AG09309 (cell line): ENCODE measurements at regions not wholly inside any gene's neighbourhood (a gene's known extent, or its start where the extent isn't known, plus 50 kb on each side); places are given as distances from the start of the nearest gene placed in this dataset.

Experiments
- DNase-seq: peaks from one replicate; pipeline ENCODE4 v3.0.0-alpha.2; 2010; ENCODE audit warnings: low read depth
- H3K4me3 ChIP-seq: 2 replicates; pipeline ENCODE4 v1.5.1; 2011; ENCODE audit warnings: mild to moderate bottlenecking, low read depth, low read length, moderate library complexity; ENCODE audit not compliant: control insufficient read depth
- TF ChIP-seq, protein P1 (sequence below): IDR thresholded peaks from 2 replicates; pipeline ENCODE4 v1.5.1; 2011; ENCODE audit warnings: mild to moderate bottlenecking, low read depth, low read length, inconsistent platforms; ENCODE audit not compliant: insufficient read depth, control insufficient read depth; ENCODE audit errors: missing control alignments

DNA sequence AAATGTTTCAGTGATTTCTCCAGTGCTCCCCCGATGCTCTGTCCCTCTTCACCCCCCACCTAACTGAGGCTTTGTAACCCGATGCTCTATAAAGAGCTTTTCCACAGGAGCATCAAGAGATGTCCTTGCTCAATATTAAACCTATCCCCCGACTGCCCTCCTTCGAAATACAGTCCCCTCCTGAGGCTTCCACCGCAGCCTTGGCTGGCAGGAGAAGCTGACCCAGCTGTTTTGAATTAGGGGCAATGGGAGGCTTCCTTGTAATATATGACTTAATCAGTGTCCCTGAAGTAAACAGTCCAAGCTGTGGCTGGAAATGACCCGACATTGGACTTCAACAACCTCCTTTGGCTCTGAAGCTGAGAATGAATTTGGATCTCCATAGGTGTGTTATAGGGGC, 62.4 kb downstream of the TMEM30B start:
- no peak overlapping the region for H3K4me3 ChIP-seq
- TF ChIP-seq, protein P1, sequence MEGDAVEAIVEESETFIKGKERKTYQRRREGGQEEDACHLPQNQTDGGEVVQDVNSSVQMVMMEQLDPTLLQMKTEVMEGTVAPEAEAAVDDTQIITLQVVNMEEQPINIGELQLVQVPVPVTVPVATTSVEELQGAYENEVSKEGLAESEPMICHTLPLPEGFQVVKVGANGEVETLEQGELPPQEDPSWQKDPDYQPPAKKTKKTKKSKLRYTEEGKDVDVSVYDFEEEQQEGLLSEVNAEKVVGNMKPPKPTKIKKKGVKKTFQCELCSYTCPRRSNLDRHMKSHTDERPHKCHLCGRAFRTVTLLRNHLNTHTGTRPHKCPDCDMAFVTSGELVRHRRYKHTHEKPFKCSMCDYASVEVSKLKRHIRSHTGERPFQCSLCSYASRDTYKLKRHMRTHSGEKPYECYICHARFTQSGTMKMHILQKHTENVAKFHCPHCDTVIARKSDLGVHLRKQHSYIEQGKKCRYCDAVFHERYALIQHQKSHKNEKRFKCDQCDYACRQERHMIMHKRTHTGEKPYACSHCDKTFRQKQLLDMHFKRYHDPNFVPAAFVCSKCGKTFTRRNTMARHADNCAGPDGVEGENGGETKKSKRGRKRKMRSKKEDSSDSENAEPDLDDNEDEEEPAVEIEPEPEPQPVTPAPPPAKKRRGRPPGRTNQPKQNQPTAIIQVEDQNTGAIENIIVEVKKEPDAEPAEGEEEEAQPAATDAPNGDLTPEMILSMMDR = no peak
- no peak for DNase-seq

GRCh38 chr14:61218157-61218556, 63.0 kb downstream of the TMEM30B start:
- TF ChIP-seq, protein P1 = no peak
- no peak for DNase-seq
- no peak overlapping the region for H3K4me3 ChIP-seq

DNA sequence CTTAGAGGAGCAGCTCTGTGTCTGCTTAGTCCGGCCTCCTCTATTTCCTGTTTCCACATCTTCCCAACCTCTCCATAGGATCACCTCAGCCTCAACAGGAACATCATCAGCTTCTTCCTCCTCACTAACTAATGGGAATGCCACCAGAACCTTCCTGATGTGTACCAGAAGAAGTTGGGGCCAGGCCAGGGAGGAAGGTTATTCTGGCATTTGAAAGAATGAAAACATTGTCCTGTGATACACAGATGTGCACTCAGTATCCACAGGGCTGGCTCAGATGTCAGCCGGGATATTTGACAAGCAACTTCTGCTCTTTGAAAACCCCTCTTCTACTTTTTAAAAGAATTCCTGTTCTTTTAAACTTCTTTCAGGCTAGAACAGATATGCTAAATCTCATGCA, 63.6 kb downstream of the TMEM30B start:
- no peak overlapping the region for H3K4me3 ChIP-seq

DNA sequence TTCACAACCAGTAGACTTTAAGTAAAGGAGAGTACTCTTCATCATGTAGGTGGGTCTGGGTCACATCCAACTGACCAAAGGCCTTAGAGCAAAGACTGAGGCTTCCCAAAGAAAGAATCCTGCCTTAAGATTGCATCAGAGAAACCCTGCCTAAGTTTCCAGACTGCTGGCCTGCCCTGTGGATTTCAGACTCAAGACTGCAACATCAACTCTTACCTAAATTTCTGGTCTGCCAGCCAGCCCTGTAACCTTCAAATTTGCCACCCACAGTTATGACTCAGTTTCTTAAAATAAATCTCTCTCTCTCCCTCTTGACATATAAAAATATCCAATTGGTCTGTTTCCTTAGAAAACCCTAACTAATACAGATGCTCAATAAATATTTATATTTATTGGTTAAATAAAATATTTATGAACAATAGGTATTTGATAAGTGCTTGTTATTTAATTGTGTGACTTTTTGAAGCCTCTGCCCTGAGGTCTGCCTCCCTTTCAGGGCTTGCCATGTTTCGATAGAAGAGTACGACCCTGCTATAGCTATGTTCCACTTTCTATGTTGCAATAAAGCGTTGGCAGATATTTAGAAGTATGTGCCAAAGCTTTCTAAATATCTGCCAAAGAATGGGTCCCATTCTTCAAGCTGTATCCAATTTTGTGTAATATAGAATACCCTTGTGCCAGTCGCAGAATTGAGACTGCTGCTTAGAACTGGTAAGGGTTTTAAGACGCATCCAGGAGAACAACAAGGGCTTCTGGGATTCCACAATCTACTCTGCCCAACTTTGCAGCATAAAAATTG, 65.7 kb downstream of the TMEM30B start:
- H3K4me3 ChIP-seq = no peak overlapping the region
- TF ChIP-seq, protein P1 = no peak
- no peak for DNase-seq

More for the DNA sequence above, 63.6 kb downstream of the TMEM30B start:
- TF ChIP-seq, protein P1 = no peak
- DNase-seq = no peak

DNA sequence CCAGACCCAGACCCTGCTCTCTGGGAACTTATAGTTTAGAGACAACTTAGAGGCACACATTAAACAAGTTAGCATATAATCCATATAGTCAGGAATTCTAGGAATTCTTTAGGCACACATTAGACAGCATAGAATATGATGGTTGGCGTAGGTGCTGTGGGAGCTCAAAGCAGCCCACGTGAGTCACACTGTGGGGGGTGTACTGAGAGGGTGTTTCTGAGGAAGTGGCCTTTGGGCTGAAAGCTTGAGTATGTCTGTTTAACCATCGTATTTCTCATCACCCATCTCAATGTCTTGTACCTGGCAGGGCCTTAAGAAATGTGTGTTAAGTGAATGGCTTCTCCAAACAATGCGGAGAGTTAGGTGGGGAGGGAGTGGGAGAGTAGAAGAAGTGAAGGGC, 67.2 kb downstream of the TMEM30B start:
- TF ChIP-seq, protein P1 = no peak

DNA sequence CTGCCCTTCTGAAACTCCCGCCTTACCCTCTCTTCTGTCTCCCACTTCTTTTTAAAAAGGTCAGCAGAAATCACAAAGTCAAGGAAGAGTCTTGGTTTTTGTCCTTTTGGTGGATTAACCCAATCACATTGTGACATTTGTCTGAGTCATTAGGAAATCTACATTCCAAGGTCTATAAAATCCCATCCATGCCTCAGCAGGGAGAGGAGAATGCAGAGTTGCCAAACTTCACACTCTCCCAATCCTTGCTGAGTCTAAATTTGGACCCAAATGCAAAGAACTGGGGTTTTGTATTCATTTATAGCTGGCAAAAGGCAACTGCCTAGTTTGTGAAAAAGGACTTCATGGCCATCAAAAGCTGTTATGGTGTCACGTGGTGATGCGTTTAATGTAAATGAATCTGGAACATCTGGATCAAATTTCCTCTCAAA, 67.9 kb downstream of the TMEM30B start:
- no peak overlapping the region for H3K4me3 ChIP-seq
- TF ChIP-seq, protein P1 = no peak
- peak; percentile 61 for DNase-seq

More for the DNA sequence above, 67.2 kb downstream of the TMEM30B start:
- H3K4me3 ChIP-seq = no peak overlapping the region
- no peak for DNase-seq

GRCh38 chr14:61212546-61212945, 68.6 kb downstream of the TMEM30B start:
- no peak overlapping the region for H3K4me3 ChIP-seq
- TF ChIP-seq, protein P1 = no peak
- no peak for DNase-seq
